Panc1 (cell line): ENCODE measurements at regions not wholly inside any gene's neighbourhood (a gene's known extent, or its start where the extent isn't known, plus 50 kb on each side); places are given as distances from the start of the nearest gene placed in this dataset.

Experiments used
- POLR2AphosphoS5 ChIP-seq: IDR thresholded peaks from 2 replicates; pipeline ENCODE4 v1.6.1; 2012; ENCODE audit warnings: mild to moderate bottlenecking, low read depth, low read length, moderate library complexity
- TCF7L2 ChIP-seq: IDR thresholded peaks from 2 replicates; pipeline ENCODE4 v1.6.1; 2011; ENCODE audit warnings: mild to moderate bottlenecking, low read depth, low read length, inconsistent platforms
- TF ChIP-seq, protein P1 (sequence below): fragments of 450-650 bp; IDR thresholded peaks from 2 replicates; pipeline ENCODE4 v1.5.1; 2017; ENCODE audit warnings: mild to moderate bottlenecking

GRCh38 chr2:122221665-122222064 lies 466.2 kb downstream of the TSN start:
- TF ChIP-seq, protein P1, sequence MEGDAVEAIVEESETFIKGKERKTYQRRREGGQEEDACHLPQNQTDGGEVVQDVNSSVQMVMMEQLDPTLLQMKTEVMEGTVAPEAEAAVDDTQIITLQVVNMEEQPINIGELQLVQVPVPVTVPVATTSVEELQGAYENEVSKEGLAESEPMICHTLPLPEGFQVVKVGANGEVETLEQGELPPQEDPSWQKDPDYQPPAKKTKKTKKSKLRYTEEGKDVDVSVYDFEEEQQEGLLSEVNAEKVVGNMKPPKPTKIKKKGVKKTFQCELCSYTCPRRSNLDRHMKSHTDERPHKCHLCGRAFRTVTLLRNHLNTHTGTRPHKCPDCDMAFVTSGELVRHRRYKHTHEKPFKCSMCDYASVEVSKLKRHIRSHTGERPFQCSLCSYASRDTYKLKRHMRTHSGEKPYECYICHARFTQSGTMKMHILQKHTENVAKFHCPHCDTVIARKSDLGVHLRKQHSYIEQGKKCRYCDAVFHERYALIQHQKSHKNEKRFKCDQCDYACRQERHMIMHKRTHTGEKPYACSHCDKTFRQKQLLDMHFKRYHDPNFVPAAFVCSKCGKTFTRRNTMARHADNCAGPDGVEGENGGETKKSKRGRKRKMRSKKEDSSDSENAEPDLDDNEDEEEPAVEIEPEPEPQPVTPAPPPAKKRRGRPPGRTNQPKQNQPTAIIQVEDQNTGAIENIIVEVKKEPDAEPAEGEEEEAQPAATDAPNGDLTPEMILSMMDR: no peak
- TF ChIP-seq TCF7L2 (no peak), POLR2AphosphoS5 (no peak)
